NCI-H2107 (cell line): ENCODE measurements at regions not wholly inside any gene's neighbourhood (a gene's known extent, or its start where the extent isn't known, plus 50 kb on each side); places are given as distances from the start of the nearest gene placed in this dataset.
"Not testable (repeated sequence)": the region's sequence is repeated elsewhere in the genome, so short reads cannot be mapped to it uniquely, and the experiment has no call there.

Source experiments
- DNase-seq: peaks from one replicate; lab custom pipeline; 2025; lab: John Stamatoyannopoulos, UW

DNA sequence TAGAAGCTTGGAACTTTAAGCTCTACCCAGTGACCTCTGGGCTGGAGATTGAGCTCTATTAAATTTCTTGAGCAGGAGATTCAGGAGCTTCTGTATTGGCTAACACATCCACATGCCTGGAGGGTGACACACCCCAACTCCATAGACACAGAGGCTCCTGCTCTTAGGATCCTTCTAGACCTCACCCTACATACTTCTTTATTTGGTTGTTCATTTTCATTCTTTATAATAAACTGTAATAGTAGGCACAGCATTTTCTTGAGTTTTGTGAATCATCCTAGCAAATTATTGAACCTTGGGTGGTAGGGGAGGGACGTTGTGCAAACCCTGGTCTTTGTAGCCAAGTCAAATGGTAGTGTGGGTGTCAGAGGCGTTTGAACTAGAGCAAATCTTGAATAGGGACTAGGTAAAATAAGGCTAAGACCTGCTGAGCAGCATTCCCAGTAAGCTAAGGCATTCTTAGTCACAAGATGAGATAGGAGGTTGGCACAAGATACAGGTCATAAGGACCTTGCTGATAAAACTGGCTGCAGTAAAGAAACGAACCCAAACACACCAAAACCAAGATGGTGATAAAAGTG, 323.8 kb upstream of the GALNT5 start:
- DNase-seq, result no peak

DNA sequence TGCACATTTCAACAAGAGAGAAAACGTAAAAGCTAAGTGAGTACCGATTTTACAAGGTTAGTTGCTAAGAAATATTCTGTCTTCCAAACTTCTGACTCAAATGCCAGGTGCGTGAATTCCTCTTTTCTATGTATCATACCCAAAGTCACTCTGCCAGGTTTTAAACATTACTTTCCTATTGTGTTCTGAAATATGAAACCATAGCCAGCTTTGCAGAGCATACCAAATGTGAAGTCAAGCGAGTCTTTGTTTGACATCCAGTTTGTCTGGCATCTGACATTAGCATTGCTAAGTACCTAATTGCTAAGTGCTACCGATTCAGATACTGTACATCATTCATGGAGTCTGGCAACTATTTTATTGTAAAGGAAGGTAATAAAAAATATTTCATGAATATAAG, 321.9 kb upstream of the GALNT5 start:
- DNase-seq, result no peak

DNA sequence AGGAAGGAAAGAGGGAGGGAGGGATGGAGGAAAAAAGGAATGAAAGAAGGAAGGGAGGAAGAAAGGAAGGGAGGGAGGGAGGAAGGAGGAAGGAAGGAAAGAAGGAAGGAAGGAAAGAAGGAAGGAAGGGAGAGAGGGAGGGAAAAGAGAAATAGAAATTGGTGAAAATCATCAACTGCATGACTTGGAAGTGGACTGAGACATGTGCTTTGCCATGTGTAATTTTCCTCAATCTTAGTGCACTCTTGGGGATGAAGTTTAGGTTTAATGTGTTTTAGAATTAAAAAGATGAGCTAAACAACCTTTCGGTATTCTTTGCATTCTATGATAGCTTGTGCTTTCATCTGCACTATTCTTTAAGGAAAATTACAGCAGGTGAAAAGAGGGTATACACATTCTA, 320.1 kb upstream of the GALNT5 start:
- no peak for DNase-seq

DNA sequence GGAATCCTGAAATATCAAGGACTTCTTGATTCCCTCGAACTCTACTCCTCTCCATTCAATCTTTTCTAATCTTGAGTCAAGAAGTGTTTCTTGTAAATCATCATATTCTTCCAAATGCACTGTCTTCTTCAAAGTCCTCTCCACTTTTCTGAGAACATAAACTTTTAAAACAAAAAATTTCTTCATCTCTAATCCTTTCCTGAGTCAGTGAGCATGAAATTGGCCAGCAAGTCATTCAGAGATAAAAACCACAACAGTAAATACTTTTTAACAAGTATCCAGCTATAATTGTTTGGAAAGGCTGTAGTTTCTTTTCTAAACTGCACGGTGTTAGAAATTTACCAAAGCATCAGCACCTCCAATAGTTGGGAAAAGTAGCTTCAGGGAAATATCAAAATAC, 312.6 kb upstream of the GALNT5 start:
- no peak for DNase-seq

DNA sequence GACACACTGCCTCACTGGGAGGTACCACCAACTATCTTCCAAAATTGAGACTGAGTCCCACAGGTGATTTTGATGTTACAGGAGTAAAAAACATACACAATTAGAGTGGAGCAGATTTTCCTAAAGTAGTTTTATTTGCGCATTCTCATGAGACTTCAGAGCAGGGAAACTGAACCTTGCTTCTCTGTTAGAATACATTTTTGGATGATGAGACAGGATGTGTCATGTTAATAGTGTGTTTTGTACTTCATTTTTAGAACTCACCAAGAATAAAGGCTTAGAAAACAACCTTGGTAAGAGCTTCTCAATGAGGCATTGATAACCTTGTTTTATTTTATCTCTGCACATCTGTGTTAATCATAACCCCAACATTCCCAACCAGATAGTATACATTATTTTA, 310.2 kb upstream of the GALNT5 start:
- no peak for DNase-seq

DNA sequence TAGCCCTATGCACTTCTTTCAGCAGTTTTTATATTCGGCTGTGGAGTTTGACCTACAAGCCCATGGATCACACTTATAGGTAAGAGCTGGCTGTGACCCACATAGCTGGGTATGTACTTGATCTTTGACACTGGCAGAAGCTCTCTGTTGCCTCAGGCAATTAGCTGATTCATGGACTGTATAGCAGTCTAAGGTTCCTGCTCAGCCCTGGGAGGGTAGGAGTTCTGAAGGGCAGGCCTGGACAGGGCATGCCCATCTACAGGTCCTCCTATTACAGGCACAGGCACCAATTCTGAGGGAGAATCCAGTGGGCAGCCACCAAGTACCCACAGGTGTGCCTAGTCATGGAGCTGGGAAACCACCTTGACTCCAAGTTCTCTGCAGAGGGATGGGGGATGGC, 301.8 kb upstream of the GALNT5 start:
- DNase-seq, result no peak

DNA sequence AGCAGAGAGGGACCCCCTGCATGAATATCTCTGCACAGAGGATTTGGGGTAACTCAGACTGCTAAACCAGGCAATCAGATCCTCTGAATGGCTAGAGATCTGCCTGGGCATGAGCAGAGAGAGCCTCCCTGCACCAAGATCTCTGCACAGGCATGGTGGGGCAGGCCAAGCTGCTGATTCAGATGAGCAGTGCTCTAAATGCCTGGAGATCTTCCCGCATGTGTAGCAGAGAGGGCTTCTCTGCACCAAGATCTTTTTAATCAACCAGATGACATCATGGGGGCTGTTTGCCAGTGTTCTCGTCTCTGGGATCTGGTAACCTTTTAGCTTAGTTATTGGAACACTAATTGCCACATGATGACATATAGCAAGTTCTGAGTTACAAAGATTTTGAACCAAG, 301.3 kb upstream of the GALNT5 start:
- DNase-seq, result no peak

DNA sequence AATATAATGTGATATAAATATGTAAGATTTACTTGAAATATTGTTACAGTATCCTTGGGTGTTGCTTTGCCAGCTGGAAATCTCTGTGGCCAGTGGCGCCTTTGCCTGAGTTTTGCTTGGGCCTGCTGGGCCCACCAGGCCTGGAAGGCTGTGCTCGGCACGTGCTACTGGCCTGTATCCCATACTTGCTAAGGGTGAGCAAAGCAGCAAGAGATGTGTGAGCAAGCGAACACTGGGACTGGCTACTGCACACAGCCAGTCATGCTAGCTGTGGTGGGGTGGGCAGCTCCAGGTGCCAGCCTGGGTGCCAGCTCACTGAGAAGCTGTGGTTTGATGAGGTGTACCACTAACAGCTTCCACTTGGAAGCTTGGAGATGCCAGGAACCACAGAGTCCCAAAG, 299.1 kb upstream of the GALNT5 start:
- no peak for DNase-seq

DNA sequence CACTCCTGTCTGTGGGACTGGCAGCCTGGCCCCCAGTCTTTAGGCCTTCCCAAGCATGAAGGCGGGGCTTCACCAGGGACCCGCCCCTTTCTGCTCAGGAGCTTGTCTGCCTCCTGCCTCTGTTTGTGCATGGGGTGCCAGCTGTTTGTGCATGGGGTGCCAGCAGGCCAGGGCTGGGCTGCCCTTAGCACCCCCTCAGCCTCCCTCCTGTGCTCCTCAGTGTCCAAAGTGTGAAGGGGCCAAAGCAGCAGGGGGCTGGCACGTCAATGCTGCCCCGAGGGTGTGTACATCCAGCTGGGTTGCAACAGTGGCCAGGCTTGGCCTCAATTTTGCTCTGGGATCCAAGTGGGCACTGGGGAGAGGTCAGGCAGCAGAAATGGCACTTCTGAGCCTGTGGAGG, 298.0 kb upstream of the GALNT5 start:
- no peak for DNase-seq

DNA sequence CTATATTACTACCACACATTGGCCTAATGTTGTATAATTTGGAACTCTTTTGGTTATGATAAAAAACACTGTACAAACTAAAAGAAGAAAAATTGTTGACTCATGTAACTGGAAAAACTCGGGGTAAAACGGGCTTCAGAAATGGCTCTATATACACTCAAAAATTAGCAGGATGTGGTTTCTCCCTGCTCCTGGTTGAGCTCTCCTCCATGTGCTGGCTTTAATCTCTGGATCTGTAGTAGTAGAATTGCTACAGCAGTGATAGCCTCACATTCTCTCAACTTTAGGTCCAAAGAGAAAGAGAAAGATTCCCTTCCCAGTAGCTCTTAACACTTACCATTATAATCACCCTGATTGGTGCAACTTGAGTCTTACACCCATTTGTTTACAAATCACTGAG, 274.9 kb upstream of the GALNT5 start:
- DNase-seq, result no peak

DNA sequence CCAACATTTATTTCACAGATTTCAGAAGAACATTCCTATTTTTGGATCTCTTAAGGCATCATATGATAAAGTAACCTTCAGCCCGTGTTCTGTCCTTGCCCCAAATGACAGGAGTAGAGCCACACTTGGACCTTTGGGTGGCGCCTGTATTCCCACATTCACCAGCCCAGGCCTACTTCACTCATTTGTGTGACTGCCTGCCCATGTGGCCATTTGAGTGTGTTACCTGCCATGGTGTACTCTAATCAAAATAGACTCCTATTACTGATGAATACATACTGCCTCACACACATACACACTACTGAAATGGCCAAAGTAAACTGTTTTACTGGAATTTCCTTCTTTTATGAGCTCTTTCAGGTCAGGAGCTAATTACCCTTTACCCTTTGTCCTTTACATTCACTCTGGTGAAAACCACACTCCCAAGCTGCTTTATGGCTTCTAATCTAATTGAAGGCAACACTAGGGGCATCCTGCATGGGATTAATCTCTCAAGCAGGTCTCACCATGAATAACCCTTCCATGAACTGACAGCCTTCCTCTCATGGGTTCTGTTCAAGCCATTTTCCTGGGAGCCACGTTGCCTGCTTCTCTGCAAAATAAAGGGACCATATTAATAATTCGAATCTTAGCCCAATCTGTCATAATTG, 271.0 kb upstream of the GALNT5 start:
- DNase-seq, result no peak

DNA sequence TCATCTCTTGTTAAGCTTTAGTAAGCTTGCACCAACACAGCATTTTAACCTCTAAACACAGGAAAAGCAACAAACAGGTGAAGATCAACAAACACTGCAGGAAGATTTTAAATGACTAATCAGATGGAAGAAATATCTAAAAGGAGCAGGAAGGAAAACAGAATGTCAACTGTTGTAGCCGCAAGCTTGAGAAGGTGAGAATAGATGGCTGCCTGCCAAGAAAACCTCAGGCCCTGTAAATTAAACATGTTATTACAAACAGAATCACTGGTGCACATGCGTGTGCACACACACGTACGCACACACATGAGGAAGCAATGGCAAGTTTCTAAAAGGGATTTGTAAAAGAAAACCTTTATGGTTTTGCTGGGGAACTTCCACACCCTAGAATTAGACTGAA, 257.8 kb upstream of the GALNT5 start:
- DNase-seq, result no peak

DNA sequence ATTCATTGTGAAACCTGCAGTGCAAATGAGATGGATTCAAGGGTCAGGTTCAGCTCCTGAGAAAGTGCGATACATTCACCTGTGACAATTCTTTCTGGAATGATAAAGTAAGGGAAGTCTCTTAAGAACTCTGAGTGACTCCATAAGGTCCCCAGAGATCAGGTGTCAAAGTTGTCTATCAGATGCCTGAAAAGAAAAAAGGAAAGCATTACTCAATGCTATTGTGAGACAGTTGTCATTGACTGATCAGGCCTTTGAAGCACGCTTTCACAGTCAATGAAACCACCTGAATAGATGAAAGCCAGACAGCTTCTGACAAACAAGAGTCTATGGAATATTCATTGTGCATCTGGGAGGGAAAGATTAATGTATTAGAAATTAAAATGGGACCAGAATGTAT, 252.7 kb upstream of the GALNT5 start:
- DNase-seq, result no peak

DNA sequence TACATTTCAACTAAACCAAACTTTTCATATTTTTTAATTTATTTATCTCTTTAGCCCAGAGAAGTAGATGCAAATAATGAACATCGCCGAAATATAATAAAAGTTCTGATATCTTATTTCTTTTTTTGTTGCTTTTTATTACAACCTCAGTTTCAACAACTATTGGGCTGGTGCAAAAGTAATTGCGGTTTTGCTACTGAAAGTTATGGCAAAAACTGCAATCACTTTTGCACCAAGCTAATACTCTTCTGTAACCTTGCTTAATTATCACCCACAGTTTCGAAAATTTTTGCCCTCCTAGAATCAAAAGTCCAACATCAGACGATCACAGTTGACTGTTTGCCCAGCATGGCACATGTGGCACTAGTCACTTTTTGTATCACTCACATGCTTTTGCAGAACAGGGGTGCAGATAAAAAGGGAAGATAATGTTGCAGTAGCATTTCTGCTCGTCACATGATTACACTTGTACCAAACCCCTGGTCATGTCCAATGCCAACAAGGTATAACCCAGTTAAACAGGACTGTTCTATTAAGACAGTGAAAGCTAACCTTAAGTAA, 242.4 kb upstream of the GALNT5 start:
- DNase-seq, result no peak

DNA sequence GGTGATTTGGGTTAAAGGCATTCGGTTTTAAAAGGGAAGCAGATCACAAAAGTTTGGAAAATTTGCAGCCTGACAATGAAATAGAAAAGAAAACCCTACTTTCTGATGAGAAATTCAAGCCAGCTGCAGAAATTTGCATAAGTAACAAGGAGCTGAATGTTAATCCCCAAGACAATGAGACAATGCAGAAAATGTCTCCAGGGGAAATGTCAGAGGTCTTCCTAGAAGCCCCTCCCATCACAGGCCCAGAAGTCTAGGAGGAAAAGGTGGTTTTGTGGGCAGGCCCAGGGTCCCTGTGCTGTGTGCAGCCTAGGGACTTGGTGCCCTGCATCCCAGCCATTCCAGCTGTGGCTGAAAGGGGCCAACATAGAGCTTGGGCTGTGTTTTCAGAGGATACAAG, 234.2 kb upstream of the GALNT5 start:
- not testable (repeated sequence) for DNase-seq

DNA sequence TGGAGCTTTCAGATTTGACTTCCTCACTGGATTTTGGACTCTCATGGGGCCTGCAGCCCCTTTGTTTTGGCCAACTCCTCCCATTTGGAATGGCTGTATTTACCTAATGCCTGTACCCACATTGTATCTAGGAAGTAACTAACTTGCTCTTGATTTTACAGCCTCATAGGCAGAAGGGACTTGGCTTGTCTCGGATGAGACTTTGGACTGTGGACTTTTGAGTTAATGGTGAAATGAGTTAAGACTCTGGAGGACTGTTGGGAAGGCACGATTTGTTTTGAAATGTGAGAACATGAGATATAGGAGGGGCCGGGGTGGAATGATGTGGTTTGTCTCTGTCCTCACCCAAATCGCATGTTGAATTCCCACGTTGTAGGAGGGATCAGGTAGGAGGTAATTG, 233.4 kb upstream of the GALNT5 start:
- no peak for DNase-seq

DNA sequence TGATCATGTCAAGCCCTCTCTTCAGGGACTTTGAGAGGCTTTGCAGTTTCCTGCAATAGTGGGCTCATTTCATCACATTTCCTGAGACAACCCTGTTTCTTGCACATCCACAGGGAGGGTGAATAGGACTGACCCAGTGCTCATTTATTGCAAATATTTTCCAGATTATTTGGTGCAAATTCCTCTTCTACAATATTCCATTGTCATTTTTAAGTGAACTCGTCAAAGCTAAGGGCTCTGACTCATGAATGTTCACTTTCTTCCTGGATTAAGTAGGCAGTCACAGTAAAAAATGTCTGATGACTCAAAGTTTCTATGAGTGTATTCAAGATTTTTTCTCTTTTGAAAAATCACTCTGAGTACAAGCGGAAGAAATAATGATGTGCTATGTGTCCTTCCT, 225.5 kb upstream of the GALNT5 start:
- DNase-seq, result no peak

DNA sequence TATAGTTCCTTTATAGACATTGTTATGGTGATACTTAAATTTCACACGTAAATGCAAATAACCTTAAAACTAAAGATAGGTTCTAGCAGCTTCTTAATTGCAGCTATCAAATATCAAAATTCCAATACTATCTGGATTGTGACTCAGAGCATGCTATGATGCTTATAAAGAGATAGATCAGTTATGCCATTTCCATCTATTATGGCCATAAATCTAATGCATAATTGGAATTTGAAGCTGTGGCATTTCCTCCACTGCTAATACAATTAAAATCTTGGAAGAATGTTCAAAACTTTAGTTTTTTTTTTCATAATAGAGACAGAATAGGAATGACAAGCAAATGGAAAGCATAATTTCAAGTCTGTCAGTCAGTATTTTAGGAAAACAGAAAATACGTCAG, 220.8 kb upstream of the GALNT5 start:
- no peak for DNase-seq

DNA sequence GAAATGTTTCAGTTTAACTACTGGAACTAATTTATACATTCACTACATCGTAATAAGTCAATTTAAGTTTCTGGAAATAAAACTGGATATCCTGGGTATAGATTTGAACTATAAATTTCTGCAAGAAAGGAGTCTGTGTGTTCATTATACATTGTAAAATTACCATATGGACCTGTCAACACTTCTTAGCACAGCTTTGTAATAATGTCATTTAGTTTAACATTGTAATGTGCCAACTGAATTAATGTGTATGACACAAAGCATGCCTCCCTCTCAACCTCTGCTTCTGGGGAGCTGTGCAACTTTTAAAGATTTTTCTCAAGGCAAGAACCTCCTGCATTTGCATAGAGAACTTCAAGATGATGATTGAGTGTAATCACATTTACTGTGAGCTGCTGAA, 213.7 kb upstream of the GALNT5 start:
- DNase-seq, result no peak

DNA sequence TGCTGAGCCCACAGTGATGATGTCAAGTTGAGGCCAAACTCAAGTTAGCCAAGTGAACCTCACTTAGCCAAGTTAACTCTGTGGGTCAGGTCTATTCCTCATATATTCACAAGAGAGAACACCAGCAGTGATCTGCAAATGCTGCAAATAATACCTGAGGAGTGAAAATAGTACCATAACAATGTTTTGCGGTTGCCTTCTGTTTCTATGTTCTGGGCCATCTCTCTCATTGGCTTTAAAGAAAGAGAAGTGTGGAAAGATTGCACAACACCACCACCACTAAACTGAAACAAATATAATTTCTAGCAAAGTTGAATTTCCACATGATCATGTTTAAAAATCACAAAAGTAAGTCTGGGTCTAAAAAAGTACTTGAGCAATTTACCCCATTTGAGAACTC, 211.1 kb upstream of the GALNT5 start:
- no peak for DNase-seq

DNA sequence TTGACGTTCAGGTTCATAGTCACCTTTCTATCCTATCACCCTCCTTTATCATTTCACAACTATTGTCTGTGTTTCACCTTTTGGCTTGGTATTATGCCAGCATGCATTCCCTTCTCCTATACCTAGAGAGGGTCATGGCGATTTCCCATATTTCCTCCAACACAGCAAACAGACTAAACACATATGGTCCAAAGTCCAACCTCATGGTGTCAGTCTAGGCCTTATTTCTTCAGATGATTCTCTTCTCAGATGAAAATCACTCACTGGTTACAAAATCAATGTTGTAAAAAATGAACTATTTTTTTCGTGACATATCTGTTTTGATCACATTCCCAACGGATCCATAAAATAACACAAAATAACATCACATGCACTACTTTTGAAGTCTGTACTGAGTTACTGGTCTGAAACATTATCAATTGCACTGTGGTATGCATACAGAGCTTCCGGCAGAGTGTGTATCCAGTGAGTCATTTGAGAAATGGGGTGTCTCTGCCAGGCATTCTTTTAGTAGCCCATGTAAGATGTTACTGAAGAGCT, 204.8 kb upstream of the GALNT5 start:
- DNase-seq, result no peak

DNA sequence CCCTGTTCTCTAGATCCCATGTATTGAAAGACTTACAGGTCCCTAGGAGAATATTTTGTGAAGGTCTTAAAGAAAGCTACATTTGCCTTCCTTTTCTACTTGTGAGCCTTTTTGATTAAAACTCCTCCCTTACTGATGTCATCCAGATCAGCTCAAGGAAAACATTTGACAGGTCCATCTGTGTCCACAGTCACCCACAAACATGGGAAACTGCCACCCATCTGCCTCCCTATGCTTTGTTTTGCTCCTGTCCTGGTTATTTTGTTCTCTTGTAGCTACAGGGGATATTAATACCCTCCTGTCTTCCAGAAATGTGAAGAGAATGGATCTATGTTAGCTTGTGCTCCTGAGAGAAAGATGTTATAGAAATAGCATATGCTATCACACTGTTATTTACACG, 203.6 kb upstream of the GALNT5 start:
- DNase-seq, result no peak

DNA sequence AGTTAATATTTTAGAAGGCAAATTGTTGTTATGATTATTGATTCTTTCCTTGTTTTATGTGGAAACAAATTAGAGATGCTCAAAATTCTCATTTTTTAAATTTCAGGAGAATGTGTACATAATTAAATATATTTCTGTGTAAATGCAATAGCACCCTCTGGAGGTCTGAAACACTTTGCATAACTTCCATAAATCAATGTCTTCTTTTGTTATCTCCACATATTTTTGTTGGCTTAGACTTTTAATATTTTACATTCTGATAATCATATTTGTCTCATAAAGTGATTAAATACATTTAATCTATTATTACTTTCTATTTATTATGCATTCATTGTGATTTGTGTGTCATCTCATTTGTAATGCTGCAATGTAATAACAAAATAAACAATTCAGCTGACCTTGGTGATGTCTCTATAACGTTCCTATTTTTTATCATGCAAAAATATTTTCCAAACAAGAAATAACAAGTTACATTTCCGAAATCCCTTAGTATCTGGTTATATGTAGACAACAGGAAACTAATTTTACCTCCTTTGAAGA, 201.8 kb upstream of the GALNT5 start:
- DNase-seq, result no peak
